HG02884 (cell line): ENCODE measurements at regions not wholly inside any gene's neighbourhood (a gene's known extent, or its start where the extent isn't known, plus 50 kb on each side); places are given as distances from the start of the nearest gene placed in this dataset.
"Not testable (repeated sequence)": the region's sequence is repeated elsewhere in the genome, so short reads cannot be mapped to it uniquely, and the experiment has no call there.

Experiments
- ATAC-seq: cut with Tn5 transposase; IDR thresholded peaks from one replicate; pipeline ENCODE4 v1.9.1; 2021; ENCODE audit warnings: mild to moderate bottlenecking, moderate library complexity; ENCODE audit not compliant: unreplicated experiment

DNA sequence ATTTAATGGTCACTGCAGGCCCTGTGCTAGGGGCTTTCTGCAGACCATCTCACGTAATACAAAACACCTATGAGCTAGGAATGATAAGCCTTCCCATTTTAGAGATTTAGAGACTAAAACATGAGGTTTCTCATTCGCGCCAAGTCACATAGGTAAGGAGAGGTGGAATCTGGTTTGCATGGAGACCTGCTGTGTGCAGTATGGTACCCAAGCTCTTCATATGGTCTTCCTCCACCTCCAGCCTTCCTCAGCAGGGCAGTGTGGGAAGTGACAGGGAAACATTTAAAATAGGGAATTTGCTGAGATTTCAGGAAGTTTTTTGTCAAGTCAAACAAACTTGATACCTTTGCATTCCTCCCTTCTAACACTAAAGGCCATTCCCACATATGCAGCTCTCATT is 337.6 kb downstream of the IL20RB start:
- no peak for ATAC-seq

DNA sequence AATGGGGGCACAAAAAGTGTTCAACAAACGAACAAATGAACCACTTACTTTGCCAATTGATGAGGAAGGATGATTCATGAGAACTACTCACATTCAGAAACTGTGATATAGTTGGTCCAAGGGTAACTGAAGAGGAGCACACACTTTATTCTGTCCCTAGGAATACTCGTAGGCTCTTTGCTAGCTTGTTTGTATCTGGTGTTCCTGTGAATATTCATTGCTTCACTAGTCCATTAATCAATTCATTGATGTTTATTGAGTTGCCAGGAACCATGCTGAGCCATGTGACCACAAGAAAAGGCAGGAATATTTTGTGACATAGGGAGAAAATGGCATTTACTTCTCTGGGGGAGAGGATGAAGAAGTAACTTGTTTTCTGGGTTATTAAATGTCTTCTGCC is 338.3 kb downstream of the IL20RB start:
- ATAC-seq, result no peak

DNA sequence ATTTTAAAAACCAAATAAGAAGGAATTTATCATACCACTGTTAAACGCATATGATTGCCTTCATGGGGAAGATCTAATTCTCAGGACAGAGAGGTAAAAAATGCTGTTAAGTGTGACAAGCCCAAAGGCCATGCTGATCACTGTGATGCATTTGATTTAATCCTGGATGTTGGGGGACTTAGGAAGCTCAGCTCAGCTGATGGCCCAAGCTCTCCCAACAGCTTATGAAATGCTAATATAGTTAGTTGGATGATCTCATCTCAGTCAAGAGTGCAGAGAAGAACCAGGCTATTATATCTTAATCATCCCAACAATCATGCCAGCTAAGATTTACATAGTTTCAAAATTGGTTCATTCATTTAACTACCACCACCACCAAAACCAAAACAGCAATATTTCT is 340.0 kb downstream of the IL20RB start:
- no peak for ATAC-seq

- ATAC-seq, result no peak
Observed at GRCh38 chr3:137300703-137301102, 342.9 kb downstream of the IL20RB start.

- no peak for ATAC-seq
Observed at GRCh38 chr3:137304313-137305056, 346.7 kb downstream of the IL20RB start.

- ATAC-seq, result no peak
Observed at GRCh38 chr3:137324114-137324513, 366.3 kb downstream of the IL20RB start.

DNA sequence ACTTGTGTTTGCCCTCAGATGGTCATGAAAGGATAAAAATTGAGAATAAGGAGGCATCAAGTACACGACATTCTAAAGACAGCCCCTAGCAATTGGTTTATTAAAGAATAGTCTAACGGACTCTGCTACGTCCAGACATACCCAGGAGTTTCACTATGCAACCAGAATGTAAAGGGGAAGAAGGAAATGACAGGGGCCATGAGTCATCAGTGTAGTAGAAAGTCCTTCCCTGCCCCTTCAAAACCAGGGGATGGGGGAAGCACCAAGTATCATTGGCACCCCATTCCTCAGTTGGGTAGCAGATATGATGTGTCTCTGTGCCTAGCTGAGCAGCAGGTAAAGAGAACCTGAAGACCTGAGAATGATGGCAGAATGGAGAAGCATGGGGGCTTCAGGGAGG is 367.4 kb downstream of the IL20RB start:
- no peak for ATAC-seq

GRCh38 chr3:137325934-137326333 is 368.2 kb downstream of the IL20RB start:
- no peak for ATAC-seq

DNA sequence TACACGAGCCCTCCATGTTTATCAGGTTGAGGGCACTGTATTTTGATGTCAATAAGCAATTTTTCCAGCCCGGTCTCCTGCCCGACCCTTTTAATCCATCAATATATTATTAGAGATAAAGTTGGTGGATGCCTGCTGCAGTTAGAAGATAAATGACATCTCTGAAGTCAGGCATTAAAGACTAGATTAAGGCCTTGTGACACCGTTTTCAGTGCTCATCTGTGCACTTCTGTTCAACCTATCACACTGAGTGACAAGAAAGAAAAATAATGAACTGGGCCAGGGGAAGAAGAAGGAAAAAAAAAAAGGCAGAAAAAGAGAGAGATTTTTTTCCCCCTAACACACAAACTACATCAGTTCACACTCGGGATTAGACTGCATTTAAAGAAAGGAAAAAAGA is 371.8 kb downstream of the IL20RB start:
- ATAC-seq, result no peak

DNA sequence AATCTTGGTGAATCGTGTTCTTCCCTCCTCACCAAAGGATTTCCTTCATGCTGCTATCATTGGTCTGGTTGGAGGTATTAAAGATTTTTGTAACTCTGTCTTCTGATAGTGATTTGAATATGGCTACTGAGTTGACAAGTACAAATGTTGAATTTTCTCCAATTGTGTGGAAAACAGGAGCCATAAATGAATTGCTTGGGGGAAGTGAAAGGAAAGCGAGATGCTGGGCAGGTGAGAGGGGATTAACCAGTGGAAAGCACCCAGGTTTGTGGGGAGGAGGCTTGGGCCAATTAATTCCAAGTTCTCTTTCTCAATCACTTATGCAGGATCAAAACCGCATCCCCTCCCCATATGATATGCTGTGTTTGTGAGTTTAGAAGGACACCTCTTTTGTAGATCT is 372.5 kb downstream of the IL20RB start:
- ATAC-seq, result no peak

GRCh38 chr3:137332297-137332696 is 374.5 kb downstream of the IL20RB start:
- no peak for ATAC-seq

DNA sequence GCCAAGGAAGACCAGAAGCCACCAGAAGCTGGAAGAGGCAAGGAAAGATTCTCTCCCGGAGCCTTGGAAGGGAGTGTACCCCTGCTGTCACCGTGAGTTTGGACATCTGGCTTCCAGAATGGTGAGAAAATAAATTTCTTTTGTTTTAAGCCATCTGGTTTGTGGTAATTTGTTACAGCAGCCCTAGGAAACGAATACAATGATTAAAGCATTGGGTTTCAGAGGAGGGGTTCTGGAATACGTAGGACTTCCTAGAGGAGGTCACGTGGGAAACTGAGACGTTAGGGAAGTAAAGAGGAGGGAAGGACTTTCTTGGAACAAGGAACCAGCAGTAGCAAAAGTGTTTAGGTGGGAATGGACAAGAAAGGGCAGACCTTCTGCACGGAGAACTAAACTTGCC is 377.7 kb downstream of the IL20RB start:
- no peak for ATAC-seq

GRCh38 chr3:137338400-137338799 is 380.6 kb downstream of the IL20RB start:
- ATAC-seq, result not testable (repeated sequence)

DNA sequence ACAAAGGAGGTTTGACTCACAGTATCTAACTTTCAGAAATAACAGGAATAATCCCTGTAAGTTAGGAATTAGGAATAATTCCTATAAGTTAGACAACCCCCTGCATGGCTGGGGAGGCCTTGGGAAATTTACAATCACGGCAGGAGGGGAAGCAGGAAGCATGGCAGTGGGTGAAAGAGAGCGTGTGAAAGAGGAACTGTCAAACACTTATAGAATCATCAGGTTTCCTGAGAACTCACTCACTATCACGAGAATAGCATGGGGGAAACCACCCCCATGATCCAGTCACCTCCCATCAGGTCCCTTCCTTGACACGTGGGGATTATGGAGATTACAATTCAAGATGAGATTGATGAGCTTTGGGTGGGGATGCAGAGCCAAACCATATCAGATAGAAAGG is 385.5 kb downstream of the IL20RB start:
- no peak for ATAC-seq

GRCh38 chr3:137347132-137347531 is 389.3 kb downstream of the IL20RB start:
- ATAC-seq, result no peak

DNA sequence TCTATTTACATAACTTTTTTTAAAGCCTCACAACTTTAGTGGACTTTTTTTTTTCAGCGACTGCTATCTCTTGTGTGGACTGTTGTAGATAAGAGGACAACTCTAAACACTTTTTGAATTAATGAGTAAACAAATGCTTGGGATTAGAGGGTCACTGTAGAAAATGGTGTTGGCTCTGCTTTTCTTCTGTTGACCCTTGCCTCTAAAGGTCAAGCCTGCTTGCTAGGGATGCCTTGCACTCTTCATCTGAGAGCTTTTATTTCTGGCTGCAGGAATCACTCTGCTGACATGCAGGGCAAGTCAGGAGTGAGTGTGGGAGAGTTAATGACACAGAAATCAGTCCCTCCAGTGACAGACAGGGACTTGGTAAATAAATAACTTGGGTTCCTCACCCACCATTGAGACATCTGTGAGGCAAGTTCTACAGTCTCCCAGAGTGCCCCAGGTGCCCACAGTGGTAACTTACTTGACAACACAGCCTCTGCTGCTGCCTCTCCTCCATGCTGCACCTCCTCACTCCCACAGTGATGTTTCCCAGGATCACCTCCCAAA is 390.1 kb downstream of the IL20RB start:
- ATAC-seq, result no peak

- no peak for ATAC-seq
Observed at GRCh38 chr3:137348936-137349335, 391.2 kb downstream of the IL20RB start.

DNA sequence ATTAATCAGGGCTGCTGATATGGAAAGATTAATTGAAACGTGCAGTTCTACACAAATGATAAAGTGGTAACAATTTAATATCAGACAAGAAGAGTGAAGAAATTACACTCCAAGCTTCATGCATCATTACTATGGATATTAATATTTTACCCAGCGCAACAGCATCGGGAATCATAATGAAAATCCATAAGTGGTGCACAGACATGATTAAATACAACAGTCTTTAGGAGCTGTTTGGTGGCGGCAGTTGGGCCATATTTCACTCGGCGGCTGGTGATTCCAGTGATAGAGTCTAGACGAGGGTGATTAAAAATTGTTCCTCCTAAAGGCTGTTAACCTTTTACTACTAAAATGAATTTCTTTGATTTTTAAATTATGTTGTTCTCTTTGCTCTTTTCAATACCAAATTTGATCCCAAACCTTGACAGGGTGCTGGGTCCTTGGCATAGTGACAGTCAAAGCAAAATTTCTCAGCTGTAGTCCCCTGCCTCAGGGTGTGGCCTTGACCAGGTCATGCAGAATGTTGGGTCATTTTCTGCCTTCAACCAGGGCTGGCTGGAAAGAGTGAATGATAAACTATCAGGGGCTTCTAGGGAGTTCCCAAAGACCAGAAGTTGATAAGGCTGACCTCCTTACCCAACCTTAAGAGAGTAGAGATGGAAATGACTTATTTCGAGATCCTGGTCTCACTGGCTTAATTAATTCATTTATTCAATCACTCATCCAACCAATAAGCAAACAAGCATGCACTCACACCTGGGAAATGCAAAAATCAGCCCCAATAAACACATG is 392.0 kb downstream of the IL20RB start:
- ATAC-seq, result no peak

DNA sequence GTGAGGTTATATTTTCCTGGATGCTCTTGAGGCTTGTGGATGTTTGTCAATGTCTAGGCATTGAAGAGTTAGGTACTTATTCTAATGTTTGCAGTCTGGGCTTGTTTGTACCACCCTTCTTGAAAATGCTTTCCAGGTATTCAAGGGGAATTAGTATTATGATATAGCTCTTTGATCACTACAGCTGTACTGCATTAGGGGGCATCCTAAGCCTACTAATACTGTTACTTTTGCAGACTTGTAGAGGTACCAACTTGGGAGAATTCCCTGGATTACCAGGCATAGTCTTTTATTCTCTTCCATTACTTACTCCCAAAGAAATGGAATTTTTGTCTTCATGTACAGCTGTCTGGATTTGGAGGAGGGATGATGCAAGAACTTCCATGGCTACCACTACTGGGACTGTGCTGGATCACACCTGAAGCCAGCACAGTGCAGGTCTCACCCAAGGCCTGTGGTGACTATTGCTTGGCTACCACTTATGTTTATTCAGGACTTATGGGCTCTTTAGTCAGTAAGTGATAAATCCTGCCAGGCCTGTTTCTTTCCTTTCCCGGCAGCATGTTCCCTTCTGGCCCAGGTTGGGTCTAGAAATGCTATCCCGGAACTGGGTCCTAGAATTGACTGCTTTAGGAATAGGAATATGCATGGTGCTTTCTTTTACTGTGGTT is 402.9 kb downstream of the IL20RB start:
- no peak for ATAC-seq

- no peak for ATAC-seq
Observed at GRCh38 chr3:137382005-137382594, 382.0 kb upstream of the SOX14 start.

GRCh38 chr3:137385922-137386321 is 378.2 kb upstream of the SOX14 start:
- no peak for ATAC-seq
